GM19463 (cell line): ENCODE measurements at regions not wholly inside any gene's neighbourhood (a gene's known extent, or its start where the extent isn't known, plus 50 kb on each side); places are given as distances from the start of the nearest gene placed in this dataset.
"Not testable (repeated sequence)": the region's sequence is repeated elsewhere in the genome, so short reads cannot be mapped to it uniquely, and the experiment has no call there.

Experiments used
- ATAC-seq: cut with Tn5 transposase; IDR thresholded peaks from one replicate; pipeline ENCODE4 v1.9.1; 2021; ENCODE audit warnings: mild to moderate bottlenecking, moderate library complexity; ENCODE audit not compliant: unreplicated experiment

- no peak for ATAC-seq
These were observed 124.0 kb upstream of the APCDD1 start for GRCh38 chr18:10330428-10330827.

- no peak for ATAC-seq
These were observed 122.0 kb upstream of the APCDD1 start for GRCh38 chr18:10332452-10332851.

- no peak for ATAC-seq
These were observed 117.6 kb upstream of the APCDD1 start for GRCh38 chr18:10336749-10337350.

GRCh38 chr18:10340821-10341220 is 113.6 kb upstream of the APCDD1 start:
- ATAC-seq, result no peak

GRCh38 chr18:10343778-10344177 is 110.7 kb upstream of the APCDD1 start:
- no peak for ATAC-seq

- ATAC-seq, result no peak
These were observed 107.6 kb upstream of the APCDD1 start for GRCh38 chr18:10346749-10347415.

- ATAC-seq, result no peak
These were observed 104.9 kb upstream of the APCDD1 start for GRCh38 chr18:10349561-10349960.

GRCh38 chr18:10350661-10351060 is 103.8 kb upstream of the APCDD1 start:
- ATAC-seq, result no peak

- no peak for ATAC-seq
These were observed 103.1 kb upstream of the APCDD1 start for GRCh38 chr18:10351219-10351818.

- ATAC-seq, result no peak
These were observed 102.6 kb upstream of the APCDD1 start for GRCh38 chr18:10351858-10352257.

GRCh38 chr18:10352671-10353070 is 101.8 kb upstream of the APCDD1 start:
- ATAC-seq, result no peak

- no peak for ATAC-seq
These were observed 100.6 kb upstream of the APCDD1 start for GRCh38 chr18:10353791-10354190.

GRCh38 chr18:10354241-10354811 is 100.1 kb upstream of the APCDD1 start:
- no peak for ATAC-seq

GRCh38 chr18:10354890-10355289 is 99.5 kb upstream of the APCDD1 start:
- no peak for ATAC-seq

- not testable (repeated sequence) for ATAC-seq
These were observed 97.4 kb upstream of the APCDD1 start for GRCh38 chr18:10356999-10357398.

GRCh38 chr18:10361660-10362059 is 92.8 kb upstream of the APCDD1 start:
- ATAC-seq, result no peak

GRCh38 chr18:10365021-10365500 is 89.4 kb upstream of the APCDD1 start:
- no peak for ATAC-seq

- ATAC-seq, result no peak
These were observed 88.5 kb upstream of the APCDD1 start for GRCh38 chr18:10365901-10366300.

- ATAC-seq, result no peak
These were observed 86.6 kb upstream of the APCDD1 start for GRCh38 chr18:10367836-10368235.

GRCh38 chr18:10368456-10369453 is 85.7 kb upstream of the APCDD1 start:
- no peak for ATAC-seq

GRCh38 chr18:10370716-10371115 is 83.7 kb upstream of the APCDD1 start:
- ATAC-seq, result no peak
